ENCODE measurements at regions not wholly inside any gene's neighbourhood (a gene's known extent, or its start where the extent isn't known, plus 50 kb on each side); places are given as distances from the start of the nearest gene placed in this dataset.

GRCh38 chr11:11068113-11068512 lies 210.3 kb upstream of the ZBED5 start:
- TF ChIP-seq CTCF (IDR thresholded peaks at IDR 0.05; ENCODE audit: insufficient read depth, low read length) (no peak), REST (IDR thresholded peaks at IDR 0.05; ENCODE audit: insufficient replicate concordance, low read depth) (no peak)

Data from HL-60 (cell line).